ENCODE measurements at regions not wholly inside any gene's neighbourhood (a gene's known extent, or its start where the extent isn't known, plus 50 kb on each side); places are given as distances from the start of the nearest gene placed in this dataset.

- H3K9me2 ChIP-seq (replicated peaks; ENCODE audit: insufficient read depth, low read length), result no peaks in the 10 kb centered on the region
- H3K4me2 ChIP-seq (ENCODE audit: low read depth, low read length), result no peak overlapping the region
- no peak overlapping the region for H3K27ac ChIP-seq (ENCODE audit: low read length)
- no peaks in the 10 kb centered on the region for H3K4me1 ChIP-seq (ENCODE audit: low read length)
- no peaks in the 10 kb centered on the region for H4K20me1 ChIP-seq (ENCODE audit: insufficient read depth, low read length)
- H3K9me3 ChIP-seq (replicated peaks; ENCODE audit: insufficient read depth, low read length), result no peaks in the 10 kb centered on the region
- H3K36me3 ChIP-seq (replicated peaks; ENCODE audit: insufficient read depth, low read length), result no peaks in the 10 kb centered on the region
- TF ChIP-seq EZH2phosphoT487 (IDR thresholded peaks at IDR 0.05; ENCODE audit: low read length) (no peak), CTCF (IDR thresholded peaks at IDR 0.05; ENCODE audit: low read length) (no peak), EZH2 (optimal IDR thresholded peaks at IDR 0.05; ENCODE audit: low read depth, low read length) (no peak)
- no peak overlapping the region for H3K9ac ChIP-seq (ENCODE audit: low read length)
- H2AFZ ChIP-seq (ENCODE audit: low read length), result no peak overlapping the region
- H3K27me3 ChIP-seq (replicated peaks; ENCODE audit: insufficient read depth, low read length), result no peaks in the 10 kb centered on the region
- DNase-seq, result no peak
- H3F3A ChIP-seq (ENCODE audit: insufficient read depth, low read length), result no peaks in the 10 kb centered on the region
- H3K4me3 ChIP-seq (ENCODE audit: low read length), result no peak overlapping the region
- H3K79me2 ChIP-seq (ENCODE audit: low read length), result no peaks in the 10 kb centered on the region
Measured at GRCh38 chr6:156347656-156348055, 429.5 kb upstream of the ARID1B start.

- TF ChIP-seq EZH2phosphoT487 (IDR thresholded peaks at IDR 0.05; ENCODE audit: low read length) (no peak), EZH2 (optimal IDR thresholded peaks at IDR 0.05; ENCODE audit: low read depth, low read length) (no peak), CTCF (IDR thresholded peaks at IDR 0.05; ENCODE audit: low read length) (no peak)
- Histone ChIP-seq H4K20me1 (ENCODE audit: insufficient read depth, low read length) (no peaks in the 10 kb centered on the region), H3K27me3 (replicated peaks; ENCODE audit: insufficient read depth, low read length) (no peaks in the 10 kb centered on the region), H3K79me2 (ENCODE audit: low read length) (no peaks in the 10 kb centered on the region), H3K4me1 (ENCODE audit: low read length) (no peaks in the 10 kb centered on the region), H3F3A (ENCODE audit: insufficient read depth, low read length) (no peaks in the 10 kb centered on the region), H3K27ac (ENCODE audit: low read length) (no peak overlapping the region), H3K9me3 (replicated peaks; ENCODE audit: insufficient read depth, low read length) (no peaks in the 10 kb centered on the region), H3K9me2 (replicated peaks; ENCODE audit: insufficient read depth, low read length) (no peaks in the 10 kb centered on the region), H3K9ac (ENCODE audit: low read length) (no peak overlapping the region), H2AFZ (ENCODE audit: low read length) (no peak overlapping the region), H3K4me2 (ENCODE audit: low read depth, low read length) (no peak overlapping the region), H3K4me3 (ENCODE audit: low read length) (no peak overlapping the region), H3K36me3 (replicated peaks; ENCODE audit: insufficient read depth, low read length) (no peaks in the 10 kb centered on the region)
- no peak for DNase-seq
Measured at GRCh38 chr6:156347246-156347645, 429.9 kb upstream of the ARID1B start.

GRCh38 chr6:156345700-156346099 is 431.5 kb upstream of the ARID1B start:
- Histone ChIP-seq H3K4me1 (ENCODE audit: low read length) (no peaks in the 10 kb centered on the region), H3K9me3 (replicated peaks; ENCODE audit: insufficient read depth, low read length) (no peaks in the 10 kb centered on the region), H3K36me3 (replicated peaks; ENCODE audit: insufficient read depth, low read length) (no peaks in the 10 kb centered on the region), H3F3A (ENCODE audit: insufficient read depth, low read length) (no peaks in the 10 kb centered on the region), H3K27ac (ENCODE audit: low read length) (no peak overlapping the region), H4K20me1 (ENCODE audit: insufficient read depth, low read length) (no peaks in the 10 kb centered on the region), H3K4me2 (ENCODE audit: low read depth, low read length) (no peak overlapping the region), H3K27me3 (replicated peaks; ENCODE audit: insufficient read depth, low read length) (no peaks in the 10 kb centered on the region), H3K79me2 (ENCODE audit: low read length) (no peaks in the 10 kb centered on the region), H3K9ac (ENCODE audit: low read length) (no peak overlapping the region), H2AFZ (ENCODE audit: low read length) (no peak overlapping the region), H3K9me2 (replicated peaks; ENCODE audit: insufficient read depth, low read length) (no peaks in the 10 kb centered on the region), H3K4me3 (ENCODE audit: low read length) (no peak overlapping the region)
- no peak for DNase-seq
- no peak for TF ChIP-seq CTCF (IDR thresholded peaks at IDR 0.05; ENCODE audit: low read length)
- no peak for TF ChIP-seq EZH2 (optimal IDR thresholded peaks at IDR 0.05; ENCODE audit: low read depth, low read length)
- TF ChIP-seq EZH2phosphoT487 (IDR thresholded peaks at IDR 0.05; ENCODE audit: low read length), result no peak
